ENCODE measurements at regions not wholly inside any gene's neighbourhood (a gene's known extent, or its start where the extent isn't known, plus 50 kb on each side); places are given as distances from the start of the nearest gene placed in this dataset.
A peak's percentile ranks its signal among the peaks of the same experiment; 100 is the strongest.

- H3K27me3 ChIP-seq (ENCODE audit: control insufficient read depth, insufficient read depth, low read length), result no peaks in the 10 kb centered on the region
- no peak for DNase-seq (ENCODE audit: low read depth in 4 of 6, low spot score in 6 of 6)
- no peak overlapping the region for H3K27ac ChIP-seq (ENCODE audit: low read depth, low read length)
- no peaks in the 10 kb centered on the region for H3K36me3 ChIP-seq (ENCODE audit: control insufficient read depth, insufficient read depth, low read length)
- WGBS (ENCODE audit: insufficient coverage), result 85% methylated on average over 6 of the region's 8 CpGs
- H3K4me1 ChIP-seq (ENCODE audit: control insufficient read depth, insufficient read depth, low read length), result no peaks in the 10 kb centered on the region
- H3K9me3 ChIP-seq (ENCODE audit: control insufficient read depth, insufficient read depth, low read length), result no peaks in the 10 kb centered on the region
- H3K4me3 ChIP-seq (ENCODE audit: low read depth, low read length), result no peak overlapping the region
These were observed 243.1 kb downstream of the INHBA start for GRCh38 chr7:41459623-41460261.

DNA sequence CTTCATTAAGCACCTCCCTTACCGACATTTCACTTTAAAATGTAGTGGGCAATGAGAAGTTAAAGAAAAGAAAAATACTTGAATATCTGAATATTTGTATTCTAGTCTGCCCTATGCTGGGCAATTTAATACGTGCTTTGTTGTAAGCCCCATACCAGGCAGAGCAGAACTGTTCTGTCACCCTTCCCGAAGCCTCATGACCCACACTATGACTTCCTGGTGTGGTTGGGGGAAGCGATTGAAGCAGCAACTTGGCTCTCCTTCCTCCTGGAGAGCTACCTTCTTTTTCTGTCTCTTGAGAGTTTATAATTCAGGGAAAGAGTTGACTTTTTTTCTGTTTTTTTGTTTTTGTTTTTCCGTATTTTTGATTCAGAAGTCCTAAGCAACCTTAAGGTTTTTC lies 243.7 kb downstream of the INHBA start:
- Histone ChIP-seq H3K9me3 (ENCODE audit: control insufficient read depth, insufficient read depth, low read length) (no peaks in the 10 kb centered on the region), H3K4me1 (ENCODE audit: control insufficient read depth, insufficient read depth, low read length) (no peaks in the 10 kb centered on the region), H3K27ac (ENCODE audit: low read depth, low read length) (no peak overlapping the region), H3K36me3 (ENCODE audit: control insufficient read depth, insufficient read depth, low read length) (no peaks in the 10 kb centered on the region), H3K4me3 (ENCODE audit: low read depth, low read length) (no peak overlapping the region), H3K27me3 (ENCODE audit: control insufficient read depth, insufficient read depth, low read length) (no peaks in the 10 kb centered on the region)
- DNase-seq (ENCODE audit: low read depth in 4 of 6, low spot score in 6 of 6), result no peak
- no CpG with 5 or more reads among the region's 5 CpGs for WGBS (ENCODE audit: insufficient coverage)

GRCh38 chr7:41457832-41458437 lies 245.0 kb downstream of the INHBA start:
- no peak overlapping the region for H3K4me3 ChIP-seq (ENCODE audit: low read depth, low read length)
- no peaks in the 10 kb centered on the region for H3K27me3 ChIP-seq (ENCODE audit: control insufficient read depth, insufficient read depth, low read length)
- H3K27ac ChIP-seq (ENCODE audit: low read depth, low read length), result no peak overlapping the region
- DNase-seq (ENCODE audit: low read depth in 4 of 6, low spot score in 6 of 6), result no peak
- H3K36me3 ChIP-seq (ENCODE audit: control insufficient read depth, insufficient read depth, low read length), result no peaks in the 10 kb centered on the region
- H3K4me1 ChIP-seq (ENCODE audit: control insufficient read depth, insufficient read depth, low read length), result no peaks in the 10 kb centered on the region
- no peaks in the 10 kb centered on the region for H3K9me3 ChIP-seq (ENCODE audit: control insufficient read depth, insufficient read depth, low read length)

GRCh38 chr7:41451826-41452225 lies 251.1 kb downstream of the INHBA start:
- WGBS (ENCODE audit: insufficient coverage), result no CpG with 5 or more reads among the region's 1 CpG
- H3K27me3 ChIP-seq (ENCODE audit: control insufficient read depth, insufficient read depth, low read length), result no peaks in the 10 kb centered on the region
- H3K4me1 ChIP-seq (ENCODE audit: control insufficient read depth, insufficient read depth, low read length), result peaks cover 6% of the 10 kb centered on the region
- no peaks in the 10 kb centered on the region for H3K36me3 ChIP-seq (ENCODE audit: control insufficient read depth, insufficient read depth, low read length)
- H3K4me3 ChIP-seq (ENCODE audit: low read depth, low read length), result no peak overlapping the region
- H3K9me3 ChIP-seq (ENCODE audit: control insufficient read depth, insufficient read depth, low read length), result no peaks in the 10 kb centered on the region
- H3K27ac ChIP-seq (ENCODE audit: low read depth, low read length), result no peak overlapping the region
- no peak for DNase-seq (ENCODE audit: low read depth in 4 of 6, low spot score in 6 of 6)

DNA sequence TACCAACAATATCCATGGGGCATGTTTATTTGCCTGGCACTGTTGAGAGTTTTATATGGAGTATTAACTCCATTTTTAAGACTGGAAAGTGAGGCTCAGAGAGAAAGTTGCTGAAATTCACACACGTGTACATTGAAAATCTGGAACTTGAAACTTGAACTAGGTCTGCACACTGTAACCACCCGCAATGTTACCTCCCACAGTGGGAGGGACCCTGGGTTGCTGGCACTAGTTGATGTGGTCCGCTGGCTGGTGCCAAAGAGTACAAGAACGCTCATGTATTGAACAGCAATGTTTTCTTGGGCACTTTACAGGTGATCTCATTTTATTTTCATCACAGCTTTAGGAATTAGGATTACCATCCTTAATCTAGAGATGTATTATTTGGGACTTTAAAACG lies 253.2 kb downstream of the INHBA start:
- no peak for DNase-seq (ENCODE audit: low read depth in 4 of 6, low spot score in 6 of 6)
- no peaks in the 10 kb centered on the region for H3K27me3 ChIP-seq (ENCODE audit: control insufficient read depth, insufficient read depth, low read length)
- 92% methylated on average over 4 of the region's 5 CpGs for WGBS (ENCODE audit: insufficient coverage)
- H3K36me3 ChIP-seq (ENCODE audit: control insufficient read depth, insufficient read depth, low read length), result no peaks in the 10 kb centered on the region
- no peak overlapping the region for H3K27ac ChIP-seq (ENCODE audit: low read depth, low read length)
- H3K4me3 ChIP-seq (ENCODE audit: low read depth, low read length), result no peak overlapping the region
- peaks cover 6% of the 10 kb centered on the region for H3K4me1 ChIP-seq (ENCODE audit: control insufficient read depth, insufficient read depth, low read length)
- H3K9me3 ChIP-seq (ENCODE audit: control insufficient read depth, insufficient read depth, low read length), result no peaks in the 10 kb centered on the region

DNA sequence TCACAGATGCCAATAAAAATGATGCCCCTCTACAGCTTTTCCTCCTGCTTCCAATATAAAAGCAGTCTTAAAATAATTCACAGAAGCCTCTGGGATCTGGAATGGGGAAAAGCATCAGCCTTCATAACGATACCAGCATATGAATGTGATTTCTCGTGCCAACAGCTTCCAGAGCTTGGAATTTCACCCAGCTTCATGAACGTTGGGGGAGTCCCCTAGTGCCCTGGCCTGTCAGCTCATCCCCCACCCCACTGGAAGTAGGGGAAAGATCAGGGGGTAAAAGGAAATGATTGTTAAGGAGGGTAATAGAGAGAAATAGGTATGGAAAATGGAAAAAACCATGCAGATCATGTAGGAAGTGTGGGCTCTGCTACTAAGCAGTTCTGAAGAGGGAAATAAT lies 253.6 kb downstream of the INHBA start:
- DNase-seq (ENCODE audit: low read depth in 4 of 6, low spot score in 6 of 6), result peak in 1 of 6 donors; percentile 44
- Histone ChIP-seq H3K4me1 (ENCODE audit: control insufficient read depth, insufficient read depth, low read length) (peaks cover 6% of the 10 kb centered on the region), H3K27ac (ENCODE audit: low read depth, low read length) (no peak overlapping the region), H3K9me3 (ENCODE audit: control insufficient read depth, insufficient read depth, low read length) (no peaks in the 10 kb centered on the region), H3K27me3 (ENCODE audit: control insufficient read depth, insufficient read depth, low read length) (no peaks in the 10 kb centered on the region), H3K4me3 (ENCODE audit: low read depth, low read length) (no peak overlapping the region), H3K36me3 (ENCODE audit: control insufficient read depth, insufficient read depth, low read length) (no peaks in the 10 kb centered on the region)
- WGBS (ENCODE audit: insufficient coverage), result no CpG with 5 or more reads among the region's 3 CpGs

GRCh38 chr7:41448104-41448503 lies 254.8 kb downstream of the INHBA start:
- H3K9me3 ChIP-seq (ENCODE audit: control insufficient read depth, insufficient read depth, low read length), result no peaks in the 10 kb centered on the region
- no peak overlapping the region for H3K27ac ChIP-seq (ENCODE audit: low read depth, low read length)
- H3K27me3 ChIP-seq (ENCODE audit: control insufficient read depth, insufficient read depth, low read length), result no peaks in the 10 kb centered on the region
- peaks cover 6% of the 10 kb centered on the region for H3K4me1 ChIP-seq (ENCODE audit: control insufficient read depth, insufficient read depth, low read length)
- H3K4me3 ChIP-seq (ENCODE audit: low read depth, low read length), result no peak overlapping the region
- peak in 1 of 6 donors; percentile 10 for DNase-seq (ENCODE audit: low read depth in 4 of 6, low spot score in 6 of 6)
- H3K36me3 ChIP-seq (ENCODE audit: control insufficient read depth, insufficient read depth, low read length), result no peaks in the 10 kb centered on the region

DNA sequence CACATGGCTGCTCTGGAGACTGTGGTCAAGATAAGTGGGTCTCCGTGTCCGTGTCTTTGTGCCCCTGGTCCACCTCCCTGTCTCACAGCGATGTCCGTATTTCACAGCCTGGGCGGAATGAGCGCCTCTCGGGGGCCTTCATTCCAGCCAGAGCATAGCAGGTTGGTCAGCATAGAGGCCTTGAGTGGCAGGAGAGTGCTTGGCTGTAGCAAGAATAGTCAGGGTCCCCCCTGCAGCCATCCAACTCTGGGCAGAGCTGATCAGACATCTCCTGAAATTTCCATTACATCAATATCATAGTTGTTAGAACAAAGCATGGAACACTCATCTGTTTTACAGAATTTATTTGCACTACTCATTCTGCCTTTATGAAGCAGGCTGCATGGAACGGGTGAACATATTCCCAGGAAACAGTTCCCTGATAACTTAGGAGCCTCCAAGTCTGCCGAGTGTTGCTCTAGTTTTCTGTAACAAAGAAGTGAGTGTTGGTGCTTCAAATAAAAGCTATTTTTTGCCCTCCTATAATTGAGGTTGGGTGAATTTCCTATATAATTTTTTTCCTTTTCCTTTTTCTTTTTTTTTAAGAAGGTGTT lies 255.3 kb downstream of the INHBA start:
- no peak overlapping the region for H3K4me3 ChIP-seq (ENCODE audit: low read depth, low read length)
- H3K36me3 ChIP-seq (ENCODE audit: control insufficient read depth, insufficient read depth, low read length), result no peaks in the 10 kb centered on the region
- no peaks in the 10 kb centered on the region for H3K9me3 ChIP-seq (ENCODE audit: control insufficient read depth, insufficient read depth, low read length)
- DNase-seq (ENCODE audit: low read depth in 4 of 6, low spot score in 6 of 6), result peak in 1 of 6 donors; percentile 10
- H3K27me3 ChIP-seq (ENCODE audit: control insufficient read depth, insufficient read depth, low read length), result no peaks in the 10 kb centered on the region
- peaks cover 6% of the 10 kb centered on the region for H3K4me1 ChIP-seq (ENCODE audit: control insufficient read depth, insufficient read depth, low read length)
- H3K27ac ChIP-seq (ENCODE audit: low read depth, low read length), result no peak overlapping the region
- whole genome bisulfite sequencing (ENCODE audit: insufficient coverage), result 89% methylated on average over 7 of the region's 9 CpGs

DNA sequence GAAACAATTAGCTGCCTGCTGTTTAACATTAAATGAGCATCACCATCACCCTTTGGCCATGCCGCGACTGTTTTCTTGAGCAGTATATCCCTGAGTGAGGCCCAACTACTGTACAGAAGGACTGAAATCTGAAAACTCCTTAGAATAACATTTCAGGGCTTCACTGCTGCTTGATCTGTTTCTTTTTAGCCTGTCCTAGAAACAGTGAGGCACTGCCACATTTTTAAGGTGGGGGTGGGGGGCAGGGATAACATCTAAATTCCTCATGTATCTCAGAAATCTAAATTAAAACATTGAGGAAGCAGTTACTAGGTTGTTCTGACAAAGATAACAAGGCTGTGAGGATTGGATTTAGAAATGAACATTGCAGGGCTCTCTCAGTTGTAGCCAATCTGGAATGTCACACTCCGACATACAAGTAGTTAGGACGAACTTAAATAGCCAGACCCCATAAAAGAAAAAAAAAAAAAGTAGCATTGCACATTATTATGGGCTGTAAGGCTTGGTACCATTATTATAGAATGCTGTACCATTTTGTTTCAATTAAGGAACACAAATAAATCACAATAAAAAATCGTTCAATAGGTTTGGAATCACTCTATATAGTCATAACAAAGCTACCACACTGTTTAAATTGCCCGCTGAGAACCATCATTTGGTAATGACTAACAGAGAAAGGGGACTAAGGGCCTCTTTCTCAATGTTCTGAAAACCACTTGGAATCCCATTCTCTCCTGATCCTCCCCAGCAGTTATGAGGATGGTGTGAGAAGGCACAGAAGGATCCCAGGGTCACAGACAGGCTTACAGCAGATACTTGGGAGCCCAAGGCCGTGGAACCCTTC lies 256.1 kb downstream of the INHBA start:
- Histone ChIP-seq H3K4me1 (ENCODE audit: control insufficient read depth, insufficient read depth, low read length) (peaks cover 6% of the 10 kb centered on the region), H3K27ac (ENCODE audit: low read depth, low read length) (no peak overlapping the region), H3K27me3 (ENCODE audit: control insufficient read depth, insufficient read depth, low read length) (no peaks in the 10 kb centered on the region), H3K4me3 (ENCODE audit: low read depth, low read length) (no peak overlapping the region), H3K36me3 (ENCODE audit: control insufficient read depth, insufficient read depth, low read length) (no peaks in the 10 kb centered on the region), H3K9me3 (ENCODE audit: control insufficient read depth, insufficient read depth, low read length) (no peaks in the 10 kb centered on the region)
- peak in 2 of 6 donors; percentile 7 to 73 for DNase-seq (ENCODE audit: low read depth in 4 of 6, low spot score in 6 of 6)
- 61% methylated on average over 3 of the region's 7 CpGs for WGBS (ENCODE audit: insufficient coverage)
